Renal pelvis (tissue), 1 donor: ENCODE measurements at regions not wholly inside any gene's neighbourhood (a gene's known extent, or its start where the extent isn't known, plus 50 kb on each side); places are given as distances from the start of the nearest gene placed in this dataset.
"Not testable (repeated sequence)": the region's sequence is repeated elsewhere in the genome, so short reads cannot be mapped to it uniquely, and the experiment has no call there.

Source experiments
- DNase-seq: peaks from one replicate; pipeline ENCODE4 v3.0.0-alpha.2; 2013

- no peak for DNase-seq
Measured at GRCh38 chrX:10966057-10966456, 145.1 kb upstream of the HCCS start.

GRCh38 chrX:10971176-10971575 lies 140.0 kb upstream of the HCCS start:
- DNase-seq, result no peak

- no peak for DNase-seq
Measured at GRCh38 chrX:10971759-10972158, 139.4 kb upstream of the HCCS start.

- DNase-seq, result no peak
Measured at GRCh38 chrX:10972706-10973105, 138.4 kb upstream of the HCCS start.

GRCh38 chrX:10974920-10975319 lies 136.2 kb upstream of the HCCS start:
- no peak for DNase-seq

- no peak for DNase-seq
Measured at GRCh38 chrX:10979956-10980355, 131.2 kb upstream of the HCCS start.

GRCh38 chrX:10981506-10981905 lies 129.6 kb upstream of the HCCS start:
- DNase-seq, result no peak

GRCh38 chrX:10983526-10983925 lies 127.6 kb upstream of the HCCS start:
- DNase-seq, result no peak

GRCh38 chrX:10984213-10984612 lies 126.9 kb upstream of the HCCS start:
- peak; percentile 19 for DNase-seq

GRCh38 chrX:10986616-10987015 lies 124.5 kb upstream of the HCCS start:
- no peak for DNase-seq

GRCh38 chrX:10988653-10989052 lies 122.5 kb upstream of the HCCS start:
- DNase-seq, result no peak

- no peak for DNase-seq
Measured at GRCh38 chrX:10989386-10989785, 121.7 kb upstream of the HCCS start.

- DNase-seq, result no peak
Measured at GRCh38 chrX:10990418-10990817, 120.7 kb upstream of the HCCS start.

GRCh38 chrX:10990976-10991375 lies 120.2 kb upstream of the HCCS start:
- no peak for DNase-seq

GRCh38 chrX:10992110-10992509 lies 119.0 kb upstream of the HCCS start:
- DNase-seq, result no peak

- not testable (repeated sequence) for DNase-seq
Measured at GRCh38 chrX:11007076-11007475, 104.1 kb upstream of the HCCS start.

GRCh38 chrX:11010476-11010875 lies 100.7 kb upstream of the HCCS start:
- no peak for DNase-seq

GRCh38 chrX:11016728-11017127 lies 94.4 kb upstream of the HCCS start:
- DNase-seq, result no peak

GRCh38 chrX:11022588-11022987 lies 88.5 kb upstream of the HCCS start:
- not testable (repeated sequence) for DNase-seq

- DNase-seq, result no peak
Measured at GRCh38 chrX:11039926-11040325, 71.2 kb upstream of the HCCS start.

GRCh38 chrX:11040405-11040804 lies 70.7 kb upstream of the HCCS start:
- no peak for DNase-seq

- no peak for DNase-seq
Measured at GRCh38 chrX:11040996-11041395, 70.1 kb upstream of the HCCS start.

GRCh38 chrX:11050013-11050412 lies 61.1 kb upstream of the HCCS start:
- no peak for DNase-seq

- DNase-seq, result no peak
Measured at GRCh38 chrX:11053351-11053750, 57.8 kb upstream of the HCCS start.
